Nephron (organoid): ENCODE measurements at regions not wholly inside any gene's neighbourhood (a gene's known extent, or its start where the extent isn't known, plus 50 kb on each side); places are given as distances from the start of the nearest gene placed in this dataset.

Experiments
- H3K27ac Mint-ChIP-seq, 3 experiments: 2 replicates each; pipeline ENCODE4 v1.8.0; 2020; ENCODE audit warnings: mixed read lengths in 3 of 3, mild to moderate bottlenecking in 2 of 3, moderate library complexity in 1 of 3
- H3K27me3 Mint-ChIP-seq: 2 replicates; pipeline ENCODE4 v1.8.0; 2021; ENCODE audit warnings: low read depth, mild to moderate bottlenecking, moderate library complexity, mixed read lengths
- H3K36me3 Mint-ChIP-seq: 2 replicates; pipeline ENCODE4 v1.8.0; 2020; ENCODE audit warnings: low read depth, mixed read lengths
- H3K4me1 Mint-ChIP-seq: 2 replicates; pipeline ENCODE4 v1.8.0; 2020; ENCODE audit warnings: mixed read lengths
- H3K4me3 Mint-ChIP-seq, 3 experiments: 2 replicates each; pipeline ENCODE4 v1.8.0; 2020; ENCODE audit warnings: mild to moderate bottlenecking in 3 of 3, mixed read lengths in 3 of 3, moderate library complexity in 2 of 3
- H3K9me3 Mint-ChIP-seq: 2 replicates; pipeline ENCODE4 v1.8.0; 2020; ENCODE audit warnings: mixed read lengths
- CTCF ChIP-seq, 3 experiments: fragments of 200-600 bp; sonication (generic); IDR thresholded peaks; one replicate each; pipeline ENCODE4 v1.5.0; 2021; ENCODE audit warnings: antibody characterized with exemption in 3 of 3; ENCODE audit not compliant: unreplicated experiment in 3 of 3

GRCh38 chr7:16982640-16983350 lies 101.0 kb upstream of the AGR3 start:
- Mint-ChIP-seq H3K9me3 (no peaks in the 10 kb centered on the region), H3K27me3 (peaks cover 7% of the 10 kb centered on the region), H3K4me1 (peaks cover 5% of the 10 kb centered on the region), H3K4me3 (no peak overlapping the region), H3K27ac (peak overlapping the region in 1 of 3 experiments; percentile 11), H3K36me3 (no peaks in the 10 kb centered on the region)
- TF ChIP-seq CTCF (IDR thresholded peaks at IDR 0.05; ENCODE audit: unreplicated experiment in 3 of 3) = peak; percentile 90 to 94 (median 91)

- Mint-ChIP-seq H3K36me3 (no peaks in the 10 kb centered on the region), H3K4me1 (peaks cover 5% of the 10 kb centered on the region), H3K27ac (no peak overlapping the region), H3K4me3 (no peak overlapping the region), H3K27me3 (peaks cover 4% of the 10 kb centered on the region), H3K9me3 (no peaks in the 10 kb centered on the region)
- no peak for TF ChIP-seq CTCF (IDR thresholded peaks at IDR 0.05; ENCODE audit: unreplicated experiment in 3 of 3)
Measured at GRCh38 chr7:16984375-16984774, 102.6 kb upstream of the AGR3 start.

- Mint-ChIP-seq H3K27ac (no peak overlapping the region), H3K9me3 (no peaks in the 10 kb centered on the region), H3K4me1 (peaks cover 14% of the 10 kb centered on the region), H3K36me3 (no peaks in the 10 kb centered on the region), H3K27me3 (no peaks in the 10 kb centered on the region), H3K4me3 (no peak overlapping the region)
- no peak for TF ChIP-seq CTCF (IDR thresholded peaks at IDR 0.05; ENCODE audit: unreplicated experiment in 3 of 3)
Measured at GRCh38 chr7:16985621-16986020, 103.8 kb upstream of the AGR3 start.

- peaks cover 17% of the 10 kb centered on the region for H3K4me1 Mint-ChIP-seq
- no peaks in the 10 kb centered on the region for H3K36me3 Mint-ChIP-seq
- no peak for TF ChIP-seq CTCF (IDR thresholded peaks at IDR 0.05; ENCODE audit: unreplicated experiment in 3 of 3)
- H3K27ac Mint-ChIP-seq = no peak overlapping the region
- H3K9me3 Mint-ChIP-seq = no peaks in the 10 kb centered on the region
- H3K27me3 Mint-ChIP-seq = no peaks in the 10 kb centered on the region
- H3K4me3 Mint-ChIP-seq = no peak overlapping the region
Measured at GRCh38 chr7:16986755-16987154, 105.0 kb upstream of the AGR3 start.

- H3K4me1 Mint-ChIP-seq = peaks cover 11% of the 10 kb centered on the region
Measured at GRCh38 chr7:16989811-16990413, 108.1 kb upstream of the AGR3 start.

More at GRCh38 chr7:16989811-16990413, 108.1 kb upstream of the AGR3 start:
- peak overlapping the region; percentile 78 to 87 (median 83) for H3K27ac Mint-ChIP-seq
- peak overlapping the region; percentile 53 to 68 (median 65) for H3K4me3 Mint-ChIP-seq
- H3K9me3 Mint-ChIP-seq = peaks cover under 1% of the 10 kb centered on the region
- H3K27me3 Mint-ChIP-seq = no peaks in the 10 kb centered on the region
- TF ChIP-seq CTCF (IDR thresholded peaks at IDR 0.05; ENCODE audit: unreplicated experiment in 3 of 3) = no peak
- H3K36me3 Mint-ChIP-seq = no peaks in the 10 kb centered on the region
